PFSK-1 (cell line): ENCODE measurements at regions not wholly inside any gene's neighbourhood (a gene's known extent, or its start where the extent isn't known, plus 50 kb on each side); places are given as distances from the start of the nearest gene placed in this dataset.

Experiments used
- POLR2AphosphoS5 ChIP-seq: IDR thresholded peaks from 2 replicates; pipeline ENCODE4 v1.6.1; 2012; ENCODE audit warnings: low read depth, mild to moderate bottlenecking, control low read depth, low read length, moderate library complexity
- SIN3A ChIP-seq: IDR thresholded peaks from 2 replicates; pipeline ENCODE4 v1.6.1; 2012; ENCODE audit warnings: mild to moderate bottlenecking, low read length, moderate library complexity, borderline replicate concordance; ENCODE audit not compliant: insufficient read depth
- TAF1 ChIP-seq: IDR thresholded peaks from 2 replicates; pipeline ENCODE4 v1.6.1; 2012; ENCODE audit warnings: low read length, control low read depth, borderline replicate concordance; ENCODE audit not compliant: insufficient read depth

GRCh38 chr3:78353231-78353630 is 1313.3 kb downstream of the ROBO2 start:
- TF ChIP-seq SIN3A (no peak), POLR2AphosphoS5 (no peak), TAF1 (no peak)
